ENCODE measurements at regions not wholly inside any gene's neighbourhood (a gene's known extent, or its start where the extent isn't known, plus 50 kb on each side); places are given as distances from the start of the nearest gene placed in this dataset.
"Not testable (repeated sequence)": the region's sequence is repeated elsewhere in the genome, so short reads cannot be mapped to it uniquely, and the experiment has no call there.

DNA sequence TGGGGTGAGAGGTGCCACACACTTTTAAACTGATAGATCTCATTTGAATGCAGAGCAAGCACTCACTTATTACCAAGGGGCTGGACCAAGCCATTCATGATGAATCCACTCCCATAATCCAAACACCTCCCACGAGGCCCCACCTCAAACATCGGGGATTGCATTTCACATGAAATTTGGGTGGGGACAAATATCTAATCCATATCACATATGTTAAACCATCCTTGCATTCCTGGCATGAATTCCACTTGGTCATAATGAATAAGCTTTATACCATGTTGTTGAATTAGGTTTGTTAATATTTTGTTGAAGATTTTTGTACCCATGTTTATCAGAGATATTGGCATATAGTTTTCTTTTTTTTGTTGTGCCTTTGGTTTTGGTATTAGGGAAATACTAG lies 1198.7 kb upstream of the ATXN8OS start:
- WGBS, 3 donors, result 72 to 78% (median 77%) methylated on average over 2 of the region's 2 CpGs
- Histone ChIP-seq H3K9me3 (ENCODE audit: control insufficient read depth in 2 of 2, insufficient read depth in 1 of 2, low read depth in 1 of 2, low read length in 1 of 2) (peaks cover 0 to 16% of the 10 kb centered on the region in 2 donors), H3K4me3 (ENCODE audit: low read depth in 1 of 3, low read length in 3 of 3) (no peak overlapping the region), H3K4me1 (ENCODE audit: control insufficient read depth in 3 of 3, insufficient read depth in 2 of 3, low read depth in 1 of 3, low read length in 2 of 3) (no peaks in the 10 kb centered on the region), H3K27me3 (ENCODE audit: control insufficient read depth in 3 of 3, insufficient read depth in 3 of 3, low read length in 3 of 3) (no peaks in the 10 kb centered on the region), H3K27ac (ENCODE audit: low read depth in 1 of 3, low read length in 2 of 3) (no peak overlapping the region), H3K36me3 (ENCODE audit: control insufficient read depth in 3 of 3, insufficient read depth in 2 of 3, low read depth in 1 of 3, low read length in 3 of 3) (no peaks in the 10 kb centered on the region)
- FAIRE-seq (no peak), DNase-seq (no peak)

- no peak overlapping the region for H3K4me3 ChIP-seq (ENCODE audit: low read depth in 1 of 3, low read length in 3 of 3)
- FAIRE-seq, result no peak
Measured at GRCh38 chr13:68905186-68905585, 1202.4 kb upstream of the ATXN8OS start.

DNA sequence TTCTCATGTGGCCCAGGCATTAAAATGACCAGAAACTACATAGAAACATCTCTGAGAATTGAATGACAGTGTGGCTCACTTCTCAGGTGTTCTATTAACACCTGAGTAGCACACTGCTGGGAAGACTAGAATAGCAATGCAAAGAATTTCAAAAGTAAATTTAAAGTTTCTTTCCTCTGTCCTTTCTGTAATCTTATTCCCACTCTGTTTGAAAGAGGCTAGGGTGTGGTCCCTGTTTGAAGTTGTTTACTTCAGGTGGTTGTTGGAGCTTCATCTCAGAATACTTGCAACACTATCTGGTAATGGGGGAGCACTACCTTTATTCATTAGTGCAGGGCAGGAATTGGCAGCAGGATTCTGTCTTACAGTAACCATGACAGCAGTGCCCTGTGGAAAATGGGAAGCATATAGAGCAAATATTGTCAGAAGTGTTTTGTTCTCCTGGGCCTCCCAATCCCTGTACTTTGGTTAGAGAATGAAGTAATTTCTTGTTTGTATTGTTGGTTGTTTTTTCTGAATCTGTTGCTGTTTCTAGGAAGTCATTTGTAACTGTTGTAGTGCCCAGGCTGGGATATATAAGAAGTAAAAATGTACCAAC lies 1210.2 kb upstream of the ATXN8OS start:
- FAIRE-seq, result no peak
- Histone ChIP-seq H3K27me3 (ENCODE audit: control insufficient read depth in 3 of 3, insufficient read depth in 3 of 3, low read length in 3 of 3) (no peaks in the 10 kb centered on the region), H3K4me1 (ENCODE audit: control insufficient read depth in 3 of 3, insufficient read depth in 2 of 3, low read depth in 1 of 3, low read length in 2 of 3) (no peaks in the 10 kb centered on the region), H3K27ac (ENCODE audit: low read depth in 1 of 3, low read length in 2 of 3) (no peak overlapping the region), H3K36me3 (ENCODE audit: control insufficient read depth in 3 of 3, insufficient read depth in 2 of 3, low read depth in 1 of 3, low read length in 3 of 3) (no peaks in the 10 kb centered on the region), H3K4me3 (ENCODE audit: low read depth in 1 of 3, low read length in 3 of 3) (no peak overlapping the region), H3K9me3 (ENCODE audit: control insufficient read depth in 2 of 2, insufficient read depth in 1 of 2, low read depth in 1 of 2, low read length in 1 of 2) (peaks cover 0 to 4% of the 10 kb centered on the region in 2 donors)
- DNase-seq, result no peak

More at GRCh38 chr13:68905186-68905585, 1202.4 kb upstream of the ATXN8OS start:
- H3K4me1 ChIP-seq (ENCODE audit: control insufficient read depth in 3 of 3, insufficient read depth in 2 of 3, low read depth in 1 of 3, low read length in 2 of 3), result no peaks in the 10 kb centered on the region
- no peak for DNase-seq
- H3K36me3 ChIP-seq (ENCODE audit: control insufficient read depth in 3 of 3, insufficient read depth in 2 of 3, low read depth in 1 of 3, low read length in 3 of 3), result no peaks in the 10 kb centered on the region
- no peaks in the 10 kb centered on the region for H3K27me3 ChIP-seq (ENCODE audit: control insufficient read depth in 3 of 3, insufficient read depth in 3 of 3, low read length in 3 of 3)
- WGBS, 3 donors, result 74 to 95% (median 83%) methylated on average over 1 of the region's 1 CpG
- H3K9me3 ChIP-seq (ENCODE audit: control insufficient read depth in 2 of 2, insufficient read depth in 1 of 2, low read depth in 1 of 2, low read length in 1 of 2), result peaks cover 0 to 16% of the 10 kb centered on the region in 2 donors
- no peak overlapping the region for H3K27ac ChIP-seq (ENCODE audit: low read depth in 1 of 3, low read length in 2 of 3)

DNA sequence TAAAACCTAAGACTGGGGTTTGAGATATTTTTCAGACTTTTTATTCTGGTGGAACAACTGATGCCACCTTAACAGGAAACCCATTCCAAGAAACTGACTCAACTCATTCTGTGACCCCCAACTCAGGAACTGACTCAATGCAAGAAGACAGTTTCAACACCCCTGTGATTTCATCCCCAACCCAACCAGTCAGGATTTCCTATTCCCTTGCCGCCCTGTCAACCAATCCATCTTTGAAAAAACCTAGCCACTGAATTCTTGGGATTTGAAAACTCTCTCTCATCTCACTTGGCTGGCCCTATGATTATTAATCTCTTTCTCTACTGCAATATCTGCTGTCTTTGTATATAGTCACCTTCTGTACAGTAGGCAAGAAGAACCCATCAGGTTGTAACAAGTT lies 1211.9 kb upstream of the ATXN8OS start:
- Histone ChIP-seq H3K4me3 (ENCODE audit: low read depth in 1 of 3, low read length in 3 of 3) (no peak overlapping the region), H3K27ac (ENCODE audit: low read depth in 1 of 3, low read length in 2 of 3) (no peak overlapping the region), H3K36me3 (ENCODE audit: control insufficient read depth in 3 of 3, insufficient read depth in 2 of 3, low read depth in 1 of 3, low read length in 3 of 3) (no peaks in the 10 kb centered on the region), H3K9me3 (ENCODE audit: control insufficient read depth in 2 of 2, insufficient read depth in 1 of 2, low read depth in 1 of 2, low read length in 1 of 2) (peaks cover 0 to 4% of the 10 kb centered on the region in 2 donors), H3K4me1 (ENCODE audit: control insufficient read depth in 3 of 3, insufficient read depth in 2 of 3, low read depth in 1 of 3, low read length in 2 of 3) (no peaks in the 10 kb centered on the region), H3K27me3 (ENCODE audit: control insufficient read depth in 3 of 3, insufficient read depth in 3 of 3, low read length in 3 of 3) (no peaks in the 10 kb centered on the region)
- WGBS, 3 donors, result 90 to 97% (median 90%) methylated on average over 1 of the region's 1 CpG
- DNase-seq, result no peak
- no peak for FAIRE-seq

GRCh38 chr13:68893721-68894120 lies 1213.9 kb upstream of the ATXN8OS start:
- H3K27ac ChIP-seq (ENCODE audit: low read depth in 1 of 3, low read length in 2 of 3); H3K27me3 ChIP-seq (ENCODE audit: control insufficient read depth in 3 of 3, insufficient read depth in 3 of 3, low read length in 3 of 3); H3K4me3 ChIP-seq (ENCODE audit: low read depth in 1 of 3, low read length in 3 of 3); DNase-seq; H3K4me1 ChIP-seq (ENCODE audit: control insufficient read depth in 3 of 3, insufficient read depth in 2 of 3, low read depth in 1 of 3, low read length in 2 of 3); H3K36me3 ChIP-seq (ENCODE audit: control insufficient read depth in 3 of 3, insufficient read depth in 2 of 3, low read depth in 1 of 3, low read length in 3 of 3); H3K9me3 ChIP-seq (ENCODE audit: control insufficient read depth in 2 of 2, insufficient read depth in 1 of 2, low read depth in 1 of 2, low read length in 1 of 2); FAIRE-seq: not testable (repeated sequence)
- WGBS, 3 donors, result 41 to 53% (median 48%) methylated on average over 2 of the region's 2 CpGs

GRCh38 chr13:68892596-68892995 lies 1215.0 kb upstream of the ATXN8OS start:
- not testable (repeated sequence) for H3K27ac ChIP-seq (ENCODE audit: low read depth in 1 of 3, low read length in 2 of 3); H3K4me1 ChIP-seq (ENCODE audit: control insufficient read depth in 3 of 3, insufficient read depth in 2 of 3, low read depth in 1 of 3, low read length in 2 of 3); H3K27me3 ChIP-seq (ENCODE audit: control insufficient read depth in 3 of 3, insufficient read depth in 3 of 3, low read length in 3 of 3); H3K36me3 ChIP-seq (ENCODE audit: control insufficient read depth in 3 of 3, insufficient read depth in 2 of 3, low read depth in 1 of 3, low read length in 3 of 3); FAIRE-seq; DNase-seq; H3K4me3 ChIP-seq (ENCODE audit: low read depth in 1 of 3, low read length in 3 of 3); H3K9me3 ChIP-seq (ENCODE audit: control insufficient read depth in 2 of 2, insufficient read depth in 1 of 2, low read depth in 1 of 2, low read length in 1 of 2)
- 16 to 45% (median 30%) methylated on average over 3 of the region's 3 CpGs for WGBS, 3 donors

GRCh38 chr13:68890101-68890500 lies 1217.5 kb upstream of the ATXN8OS start:
- WGBS, 3 donors, result 83 to 85% (median 85%) methylated on average over 7 of the region's 7 CpGs
- not testable (repeated sequence) for H3K27me3 ChIP-seq (ENCODE audit: control insufficient read depth in 3 of 3, insufficient read depth in 3 of 3, low read length in 3 of 3); H3K4me3 ChIP-seq (ENCODE audit: low read depth in 1 of 3, low read length in 3 of 3); H3K36me3 ChIP-seq (ENCODE audit: control insufficient read depth in 3 of 3, insufficient read depth in 2 of 3, low read depth in 1 of 3, low read length in 3 of 3); H3K4me1 ChIP-seq (ENCODE audit: control insufficient read depth in 3 of 3, insufficient read depth in 2 of 3, low read depth in 1 of 3, low read length in 2 of 3); DNase-seq; H3K9me3 ChIP-seq (ENCODE audit: control insufficient read depth in 2 of 2, insufficient read depth in 1 of 2, low read depth in 1 of 2, low read length in 1 of 2); FAIRE-seq; H3K27ac ChIP-seq (ENCODE audit: low read depth in 1 of 3, low read length in 2 of 3)

DNA sequence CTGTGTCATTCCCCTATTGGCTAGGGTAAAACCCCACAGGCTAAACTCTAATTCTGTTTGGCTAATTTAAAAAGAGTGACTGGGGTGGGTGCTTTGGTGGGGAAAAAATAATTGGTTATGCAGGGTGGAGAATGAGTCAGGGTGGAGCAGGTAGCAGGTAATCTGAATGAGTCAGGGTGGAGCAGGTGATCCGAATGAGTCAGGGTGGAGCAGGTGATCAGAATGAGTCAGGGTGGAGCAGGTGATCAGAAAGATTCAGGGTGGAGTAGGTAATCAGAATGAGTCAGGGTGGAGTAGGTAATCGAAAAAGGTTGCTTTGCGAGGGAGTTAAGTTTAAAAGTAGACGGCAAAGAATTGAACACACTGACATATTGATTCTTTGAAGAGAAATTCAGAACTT lies 1218.8 kb upstream of the ATXN8OS start:
- Histone ChIP-seq H3K4me3 (ENCODE audit: low read depth in 1 of 3, low read length in 3 of 3) (no peak overlapping the region), H3K27ac (ENCODE audit: low read depth in 1 of 3, low read length in 2 of 3) (no peak overlapping the region), H3K9me3 (ENCODE audit: control insufficient read depth in 2 of 2, insufficient read depth in 1 of 2, low read depth in 1 of 2, low read length in 1 of 2) (no peaks in the 10 kb centered on the region), H3K4me1 (ENCODE audit: control insufficient read depth in 3 of 3, insufficient read depth in 2 of 3, low read depth in 1 of 3, low read length in 2 of 3) (no peaks in the 10 kb centered on the region), H3K36me3 (ENCODE audit: control insufficient read depth in 3 of 3, insufficient read depth in 2 of 3, low read depth in 1 of 3, low read length in 3 of 3) (no peaks in the 10 kb centered on the region), H3K27me3 (ENCODE audit: control insufficient read depth in 3 of 3, insufficient read depth in 3 of 3, low read length in 3 of 3) (no peaks in the 10 kb centered on the region)
- 41 to 85% (median 69%) methylated on average over 4 of the region's 4 CpGs for WGBS, 3 donors
- DNase-seq, result peak in 1 of 2 donors; percentile 0
- FAIRE-seq, result no peak

DNA sequence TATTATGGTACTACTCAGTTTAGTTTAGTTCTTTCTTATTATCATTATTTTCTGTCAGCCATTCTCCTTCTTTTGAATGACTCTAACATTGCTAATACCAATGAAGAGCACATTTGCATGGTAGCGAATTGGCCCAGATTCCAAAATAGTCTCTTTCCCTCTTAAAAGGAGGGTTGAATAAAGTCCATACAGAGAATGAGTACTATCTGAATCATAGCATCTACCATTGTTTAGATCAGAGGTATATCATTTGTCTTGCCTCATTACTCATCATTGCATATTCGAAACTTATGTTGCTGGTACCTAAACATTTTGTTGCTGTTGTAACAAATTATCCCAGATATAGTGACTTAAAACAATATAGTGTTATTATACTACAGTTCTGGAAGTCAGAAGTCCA lies 1235.3 kb upstream of the ATXN8OS start:
- Histone ChIP-seq H3K27me3 (ENCODE audit: control insufficient read depth in 3 of 3, insufficient read depth in 3 of 3, low read length in 3 of 3) (no peaks in the 10 kb centered on the region), H3K9me3 (ENCODE audit: control insufficient read depth in 2 of 2, insufficient read depth in 1 of 2, low read depth in 1 of 2, low read length in 1 of 2) (no peaks in the 10 kb centered on the region), H3K4me3 (ENCODE audit: low read depth in 1 of 3, low read length in 3 of 3) (no peak overlapping the region), H3K36me3 (ENCODE audit: control insufficient read depth in 3 of 3, insufficient read depth in 2 of 3, low read depth in 1 of 3, low read length in 3 of 3) (no peaks in the 10 kb centered on the region), H3K4me1 (ENCODE audit: control insufficient read depth in 3 of 3, insufficient read depth in 2 of 3, low read depth in 1 of 3, low read length in 2 of 3) (no peaks in the 10 kb centered on the region), H3K27ac (ENCODE audit: low read depth in 1 of 3, low read length in 2 of 3) (no peak overlapping the region)
- FAIRE-seq (no peak), DNase-seq (no peak)
- WGBS, 3 donors, result 84 to 90% (median 86%) methylated on average over 2 of the region's 2 CpGs
